ENCODE measurements at regions not wholly inside any gene's neighbourhood (a gene's known extent, or its start where the extent isn't known, plus 50 kb on each side); places are given as distances from the start of the nearest gene placed in this dataset.
"Not testable (repeated sequence)": the region's sequence is repeated elsewhere in the genome, so short reads cannot be mapped to it uniquely, and the experiment has no call there.

GRCh38 chr15:30792843-30793242 lies 110.9 kb upstream of the FAN1 start:
- TF ChIP-seq POLR2A, POLR2AphosphoS5 (IDR thresholded peaks at IDR 0.05; ENCODE audit: low read depth, low read length): not testable (repeated sequence)
